Upper lobe of right lung (tissue), 1 donor: ENCODE measurements at regions not wholly inside any gene's neighbourhood (a gene's known extent, or its start where the extent isn't known, plus 50 kb on each side); places are given as distances from the start of the nearest gene placed in this dataset.
A peak's percentile ranks its signal among the peaks of the same experiment; 100 is the strongest.
"Not testable (repeated sequence)": the region's sequence is repeated elsewhere in the genome, so short reads cannot be mapped to it uniquely, and the experiment has no call there.

Source experiments
- ATAC-seq: fragments of 200-7000 bp; cut with Tn5 transposase; one replicate; pipeline ENCODE4 v1.9.1; 2020; ENCODE audit warnings: mild to moderate bottlenecking, moderate library complexity
- DNase-seq: peaks from one replicate; pipeline ENCODE4 v3.0.0-alpha.2; 2020
- H3K27ac ChIP-seq: fragments of 200-600 bp; one replicate; pipeline ENCODE4 v1.8.0; 2022
- H3K27me3 ChIP-seq: fragments of 200-600 bp; one replicate; pipeline ENCODE4 v1.8.0; 2022; ENCODE audit warnings: mild to moderate bottlenecking
- H3K36me3 ChIP-seq: fragments of 200-600 bp; one replicate; pipeline ENCODE4 v1.8.0; 2022
- H3K4me1 ChIP-seq: fragments of 200-600 bp; one replicate; pipeline ENCODE4 v1.8.0; 2022
- H3K4me3 ChIP-seq: fragments of 200-600 bp; one replicate; pipeline ENCODE4 v1.8.0; 2022; ENCODE audit warnings: mild to moderate bottlenecking
- H3K9me3 ChIP-seq: fragments of 200-600 bp; one replicate; pipeline ENCODE4 v1.8.0; 2022
- CTCF ChIP-seq: fragments of 200-600 bp; IDR thresholded peaks from one replicate; pipeline ENCODE4 v1.8.0; 2022; ENCODE audit warnings: antibody characterized with exemption
- intact Hi-C: fragments of 100-400 bp; cut with DNase I; formaldehyde crosslinking; loops from one replicate; pipeline ENCODE4 v1.11.0; 2022
- donor health status: DM: no; HTN: yes; CAD: no; lungs with severe emphysema.

GRCh38 chr5:152051499-152052454 is 127.1 kb upstream of the GLRA1 start:
- no peak for TF ChIP-seq CTCF
- no peak overlapping the region for H3K27ac ChIP-seq
- intact Hi-C loops = no loop called here
- no peak overlapping the region for H3K4me3 ChIP-seq
- no peaks in the 10 kb centered on the region for H3K9me3 ChIP-seq
- no peaks in the 10 kb centered on the region for H3K36me3 ChIP-seq
- no peaks in the 10 kb centered on the region for H3K27me3 ChIP-seq
- ATAC-seq = no peak
- no peak for DNase-seq
- H3K4me1 ChIP-seq = no peaks in the 10 kb centered on the region

- no peaks in the 10 kb centered on the region for H3K4me1 ChIP-seq
- no peaks in the 10 kb centered on the region for H3K36me3 ChIP-seq
- H3K27ac ChIP-seq = no peak overlapping the region
- ATAC-seq (no peak), DNase-seq (no peak)
- no peak for TF ChIP-seq CTCF
- H3K4me3 ChIP-seq = no peak overlapping the region
- H3K27me3 ChIP-seq = no peaks in the 10 kb centered on the region
- H3K9me3 ChIP-seq = no peaks in the 10 kb centered on the region
- intact Hi-C loops = no loop called here
These were observed 121.7 kb upstream of the GLRA1 start for GRCh38 chr5:152046361-152046760.

- H3K36me3 ChIP-seq, H3K27ac ChIP-seq, intact Hi-C loops, H3K4me3 ChIP-seq, H3K4me1 ChIP-seq, H3K27me3 ChIP-seq, DNase-seq, H3K9me3 ChIP-seq, ATAC-seq: not testable (repeated sequence)
These were observed 114.2 kb upstream of the GLRA1 start for GRCh38 chr5:152038856-152039255.

GRCh38 chr5:152026328-152027024 is 101.8 kb upstream of the GLRA1 start:
- H3K4me1 ChIP-seq, H3K36me3 ChIP-seq, H3K9me3 ChIP-seq, intact Hi-C loops, DNase-seq, H3K27me3 ChIP-seq, H3K27ac ChIP-seq, H3K4me3 ChIP-seq: not testable (repeated sequence)
- ATAC-seq = peak; percentile 33

GRCh38 chr5:152016421-152016820 is 91.8 kb upstream of the GLRA1 start:
- DNase-seq = no peak
- Histone ChIP-seq H3K4me3 (no peak overlapping the region), H3K9me3 (no peaks in the 10 kb centered on the region), H3K27ac (no peak overlapping the region), H3K36me3 (no peaks in the 10 kb centered on the region), H3K4me1 (no peaks in the 10 kb centered on the region), H3K27me3 (no peaks in the 10 kb centered on the region)
- no peak for ATAC-seq
- intact Hi-C loops = no loop called here
- TF ChIP-seq CTCF = no peak

GRCh38 chr5:152007653-152008335 is 83.1 kb upstream of the GLRA1 start:
- ATAC-seq = no peak
- intact Hi-C loops = no loop called here
- H3K27me3 ChIP-seq = no peaks in the 10 kb centered on the region
- no peaks in the 10 kb centered on the region for H3K9me3 ChIP-seq
- no peak overlapping the region for H3K27ac ChIP-seq
- no peak for TF ChIP-seq CTCF
- no peaks in the 10 kb centered on the region for H3K36me3 ChIP-seq
- no peak for DNase-seq
- no peaks in the 10 kb centered on the region for H3K4me1 ChIP-seq
- H3K4me3 ChIP-seq = no peak overlapping the region
